ENCODE measurements at regions not wholly inside any gene's neighbourhood (a gene's known extent, or its start where the extent isn't known, plus 50 kb on each side); places are given as distances from the start of the nearest gene placed in this dataset.

- intact Hi-C loops (cut with micrococcal nuclease): no loop called here
- in situ Hi-C loops (cut with MboI): no loop called here
- H3K4me3 ChIP-seq: no peak overlapping the region
- BruUV-seq (replicated peaks): no TSS peak
- H3K27ac ChIP-seq (ENCODE audit: extremely low read depth, low read depth, low read length): no peak overlapping the region
- H3K9ac ChIP-seq (ENCODE audit: insufficient read depth in 1 of 2, low read depth in 2 of 2, low read length in 2 of 2): no peak overlapping the region
- ATAC-seq (no peak), DNase-seq (ENCODE audit: extremely low read depth in 1 of 4, low spot score in 3 of 4) (no peak), FAIRE-seq (no peak)
- H4K20me1 ChIP-seq (replicated peaks; ENCODE audit: control insufficient read depth, insufficient read depth, low read length): no peaks in the 10 kb centered on the region
- H3K4me1 ChIP-seq (replicated peaks in 1 of 2; ENCODE audit: control insufficient read depth in 2 of 2, insufficient read depth in 2 of 2, low read length in 2 of 2): no peaks in the 10 kb centered on the region
- H3K79me2 ChIP-seq (ENCODE audit: control insufficient read depth, insufficient read depth, low read length): no peaks in the 10 kb centered on the region
- H3K9me3 ChIP-seq (replicated peaks; ENCODE audit: control insufficient read depth, insufficient read depth, low read depth, low read length): no peaks in the 10 kb centered on the region
- TF ChIP-seq NKRF (IDR thresholded peaks at IDR 0.05; ENCODE audit: borderline replicate concordance) (no peak), NFATC3 (IDR thresholded peaks at IDR 0.05) (no peak), HOXB6 (CRISPR knock-in tag; IDR thresholded peaks at IDR 0.05; ENCODE audit: borderline replicate concordance) (no peak), ZNF668 (CRISPR knock-in tag; IDR thresholded peaks at IDR 0.05) (no peak), EWSR1 (IDR thresholded peaks at IDR 0.05; ENCODE audit: borderline replicate concordance, low read depth, partially characterized antibody) (no peak), TBL1XR1 (IDR thresholded peaks at IDR 0.05; ENCODE audit: low read length in 2 of 2) (no peak)
- no peaks in the 10 kb centered on the region for H3K9me1 ChIP-seq (ENCODE audit: control insufficient read depth, insufficient read depth, low read length)
- no peaks in the 10 kb centered on the region for H3K36me3 ChIP-seq (ENCODE audit: control insufficient read depth, insufficient read depth, low read length)
- H3K4me2 ChIP-seq (ENCODE audit: insufficient read depth, low read length): no peak overlapping the region
- H2AFZ ChIP-seq (ENCODE audit: low read depth, low read length): no peak overlapping the region
- ChIA-PET POLR2A (no interaction called here), CTCF (ENCODE audit: low intra/inter-chr PET ratio) (no interaction called here)
- no peaks in the 10 kb centered on the region for H3K27me3 ChIP-seq (ENCODE audit: control insufficient read depth in 2 of 2, insufficient read depth in 2 of 2, low read length in 2 of 2)
These were observed 246.7 kb upstream of the DIPK2B start for GRCh38 chrX:45447331-45447730.
